OCI-LY3 (cell line): ENCODE measurements at regions not wholly inside any gene's neighbourhood (a gene's known extent, or its start where the extent isn't known, plus 50 kb on each side); places are given as distances from the start of the nearest gene placed in this dataset.

ENCODE experiments used
- EZH2phosphoT487 ChIP-seq: fragments of 200-600 bp; shearing (Covaris generic); IDR thresholded peaks from 2 replicates; pipeline ENCODE4 v1.6.1; 2018; ENCODE audit warnings: antibody characterized with exemption, mixed run types, low read depth
- TF ChIP-seq, protein P1 (sequence below): fragments of 200-600, 300-600 bp; sonication (generic); IDR thresholded peaks from 2 replicates; pipeline ENCODE4 v1.5.1; 2014; ENCODE audit warnings: antibody characterized with exemption, low read length, low read depth

DNA sequence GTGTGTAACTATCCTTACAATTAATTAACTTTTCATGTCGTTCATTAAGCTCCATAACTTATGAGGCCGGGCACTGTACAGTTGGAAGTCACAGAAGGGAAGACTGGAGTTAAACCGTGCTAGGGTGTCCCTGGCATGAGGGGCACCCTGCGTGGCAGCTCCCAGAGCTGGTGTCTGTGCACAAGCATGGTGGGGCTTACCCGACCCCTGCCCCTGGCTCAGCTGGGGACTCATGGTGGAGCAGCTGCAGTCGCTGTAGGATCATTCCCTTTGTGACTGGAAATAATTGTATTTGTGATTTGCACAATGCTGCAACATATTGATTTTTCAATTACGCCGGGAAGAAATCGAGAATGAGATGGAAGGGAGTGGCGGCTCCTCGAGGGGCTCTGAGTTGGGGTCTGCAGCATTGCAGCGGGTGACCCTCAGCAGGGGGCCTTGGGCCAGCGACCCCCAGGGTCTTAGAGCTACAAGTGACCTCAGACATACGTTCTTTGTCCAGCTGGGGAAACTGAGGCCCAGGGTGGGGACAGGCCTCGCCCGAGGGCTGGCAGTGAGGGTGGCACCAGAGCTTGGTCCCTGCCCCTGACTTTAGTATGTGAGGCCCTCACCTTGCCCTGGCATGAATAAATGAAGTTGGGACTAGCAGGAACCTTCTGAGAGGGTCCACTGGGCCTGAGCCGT lies 125.4 kb downstream of the KIF26A start:
- TF ChIP-seq, protein P1, sequence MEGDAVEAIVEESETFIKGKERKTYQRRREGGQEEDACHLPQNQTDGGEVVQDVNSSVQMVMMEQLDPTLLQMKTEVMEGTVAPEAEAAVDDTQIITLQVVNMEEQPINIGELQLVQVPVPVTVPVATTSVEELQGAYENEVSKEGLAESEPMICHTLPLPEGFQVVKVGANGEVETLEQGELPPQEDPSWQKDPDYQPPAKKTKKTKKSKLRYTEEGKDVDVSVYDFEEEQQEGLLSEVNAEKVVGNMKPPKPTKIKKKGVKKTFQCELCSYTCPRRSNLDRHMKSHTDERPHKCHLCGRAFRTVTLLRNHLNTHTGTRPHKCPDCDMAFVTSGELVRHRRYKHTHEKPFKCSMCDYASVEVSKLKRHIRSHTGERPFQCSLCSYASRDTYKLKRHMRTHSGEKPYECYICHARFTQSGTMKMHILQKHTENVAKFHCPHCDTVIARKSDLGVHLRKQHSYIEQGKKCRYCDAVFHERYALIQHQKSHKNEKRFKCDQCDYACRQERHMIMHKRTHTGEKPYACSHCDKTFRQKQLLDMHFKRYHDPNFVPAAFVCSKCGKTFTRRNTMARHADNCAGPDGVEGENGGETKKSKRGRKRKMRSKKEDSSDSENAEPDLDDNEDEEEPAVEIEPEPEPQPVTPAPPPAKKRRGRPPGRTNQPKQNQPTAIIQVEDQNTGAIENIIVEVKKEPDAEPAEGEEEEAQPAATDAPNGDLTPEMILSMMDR, result no peak
- no peak for TF ChIP-seq EZH2phosphoT487
